Activated CD4-positive, CD25-positive, alpha-beta regulatory T cell (primary cell): ENCODE measurements at regions not wholly inside any gene's neighbourhood (a gene's known extent, or its start where the extent isn't known, plus 50 kb on each side); places are given as distances from the start of the nearest gene placed in this dataset.
"Not testable (repeated sequence)": the region's sequence is repeated elsewhere in the genome, so short reads cannot be mapped to it uniquely, and the experiment has no call there.

Experiments used
- DNase-seq, 4 experiments: peaks; one replicate each; lab custom pipeline; 2025; lab: John Stamatoyannopoulos, UW

- no peak for DNase-seq
Observed at GRCh38 chr10:30560326-30560725, 69.2 kb downstream of the LYZL2 start.

GRCh38 chr10:30559180-30559579, 70.4 kb downstream of the LYZL2 start:
- no peak for DNase-seq

- no peak for DNase-seq
Observed at GRCh38 chr10:30558411-30558810, 71.1 kb downstream of the LYZL2 start.

- DNase-seq, result no peak
Observed at GRCh38 chr10:30557884-30558283, 71.7 kb downstream of the LYZL2 start.

GRCh38 chr10:30556189-30556588, 73.4 kb downstream of the LYZL2 start:
- DNase-seq, result no peak

- no peak for DNase-seq
Observed at GRCh38 chr10:30555465-30555864, 74.1 kb downstream of the LYZL2 start.

GRCh38 chr10:30554440-30554825, 75.1 kb downstream of the LYZL2 start:
- no peak for DNase-seq

GRCh38 chr10:30553626-30554439, 75.7 kb downstream of the LYZL2 start:
- DNase-seq, result no peak

GRCh38 chr10:30553018-30553625, 76.4 kb downstream of the LYZL2 start:
- DNase-seq, result no peak

GRCh38 chr10:30550967-30551815, 78.4 kb downstream of the LYZL2 start:
- no peak for DNase-seq

GRCh38 chr10:30549134-30549687, 80.3 kb downstream of the LYZL2 start:
- DNase-seq, result not testable (repeated sequence)

GRCh38 chr10:30546511-30546910, 83.0 kb downstream of the LYZL2 start:
- no peak for DNase-seq

- DNase-seq, result no peak
Observed at GRCh38 chr10:30542895-30543288, 86.7 kb downstream of the LYZL2 start.

GRCh38 chr10:30542001-30542894, 87.3 kb downstream of the LYZL2 start:
- no peak for DNase-seq

GRCh38 chr10:30540276-30540675, 89.3 kb downstream of the LYZL2 start:
- no peak for DNase-seq

- DNase-seq, result no peak
Observed at GRCh38 chr10:30538086-30538485, 91.5 kb downstream of the LYZL2 start.

GRCh38 chr10:30537586-30537985, 92.0 kb downstream of the LYZL2 start:
- no peak for DNase-seq

GRCh38 chr10:30537158-30537557, 92.4 kb downstream of the LYZL2 start:
- DNase-seq, result not testable (repeated sequence)

GRCh38 chr10:30536578-30536977, 93.0 kb downstream of the LYZL2 start:
- no peak for DNase-seq

GRCh38 chr10:30535677-30536076, 93.9 kb downstream of the LYZL2 start:
- no peak for DNase-seq

GRCh38 chr10:30534465-30535144, 94.9 kb downstream of the LYZL2 start:
- DNase-seq, result peak; percentile 26 to 52 (median 38)
